Left ventricle myocardium inferior (tissue), 1 donor: ENCODE measurements at regions not wholly inside any gene's neighbourhood (a gene's known extent, or its start where the extent isn't known, plus 50 kb on each side); places are given as distances from the start of the nearest gene placed in this dataset.

Source experiments
- DNase-seq: peaks from one replicate; pipeline ENCODE4 v3.0.0-alpha.2; 2020
- H3K27ac ChIP-seq: fragments of 200-600 bp; replicated peaks from 2 replicates; pipeline ENCODE4 v1.8.0; 2021
- H3K27me3 ChIP-seq: fragments of 200-600 bp; 2 replicates; pipeline ENCODE4 v1.8.0; 2021; ENCODE audit warnings: low read depth
- H3K36me3 ChIP-seq: fragments of 200-600 bp; 2 replicates; pipeline ENCODE4 v1.8.0; 2021
- H3K4me1 ChIP-seq: fragments of 200-600 bp; 2 replicates; pipeline ENCODE4 v1.8.0; 2021
- H3K4me3 ChIP-seq: fragments of 200-600 bp; 2 replicates; pipeline ENCODE4 v1.8.0; 2021; ENCODE audit warnings: mild to moderate bottlenecking, moderate library complexity
- H3K9me3 ChIP-seq: fragments of 200-600 bp; replicated peaks from 2 replicates; pipeline ENCODE4 v1.8.0; 2021
- intact Hi-C: fragments of 100-400 bp; cut with micrococcal nuclease; formaldehyde crosslinking; loops from one replicate; pipeline ENCODE4 v1.11.0; 2022
- TF ChIP-seq, protein P1 (sequence below): fragments of 200-600 bp; IDR thresholded peaks from 2 replicates; pipeline ENCODE4 v1.8.0; 2021; ENCODE audit warnings: antibody characterized with exemption, mild to moderate bottlenecking, borderline replicate concordance
- donor health status: DM: no; HTN: yes; CAD: no; lungs with severe emphysema.

DNA sequence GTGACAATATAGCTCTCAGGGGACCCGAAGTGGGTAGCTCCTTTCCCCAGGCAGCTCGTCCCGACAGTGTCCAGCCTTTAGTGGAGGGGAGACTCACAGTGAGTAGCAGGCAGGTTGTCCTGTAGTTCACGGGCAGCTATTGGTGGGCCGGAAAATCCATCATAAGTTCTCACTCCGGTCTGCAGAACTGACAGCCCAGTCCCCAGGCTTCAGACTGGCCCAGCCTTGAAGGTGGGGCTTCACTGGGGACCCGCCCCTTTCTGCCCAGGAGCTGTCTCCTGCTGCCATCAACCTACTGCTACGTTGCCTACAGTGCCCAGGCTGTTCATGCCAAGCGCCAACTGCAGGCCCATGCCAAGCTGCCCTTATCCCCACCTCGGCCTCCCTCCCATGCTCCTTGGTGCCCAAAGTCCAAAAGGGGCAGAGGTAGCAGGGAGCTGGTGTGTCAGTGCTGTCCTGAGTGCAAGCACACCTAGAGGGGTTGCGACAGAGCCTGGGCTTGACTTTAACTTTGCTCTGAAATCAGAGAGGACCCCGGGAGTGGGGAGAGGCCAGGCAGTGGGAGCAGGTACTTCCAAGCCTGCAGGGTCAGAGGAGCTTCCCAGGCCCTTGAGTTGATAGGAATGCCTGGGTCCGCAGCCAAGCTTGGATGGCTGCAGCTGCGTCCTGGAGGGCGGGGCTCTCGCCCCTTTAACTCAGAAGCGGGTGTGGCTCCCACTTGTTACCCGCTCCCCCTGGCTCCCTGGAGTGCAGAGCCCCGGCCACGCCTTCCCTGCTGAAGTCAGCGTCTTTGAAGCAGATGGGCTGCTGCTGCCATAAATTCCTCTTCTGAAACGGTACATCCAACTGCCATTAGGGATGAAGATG, 1144.3 kb upstream of the NCAM2 start:
- intact Hi-C loops = no loop called here
- TF ChIP-seq, protein P1, sequence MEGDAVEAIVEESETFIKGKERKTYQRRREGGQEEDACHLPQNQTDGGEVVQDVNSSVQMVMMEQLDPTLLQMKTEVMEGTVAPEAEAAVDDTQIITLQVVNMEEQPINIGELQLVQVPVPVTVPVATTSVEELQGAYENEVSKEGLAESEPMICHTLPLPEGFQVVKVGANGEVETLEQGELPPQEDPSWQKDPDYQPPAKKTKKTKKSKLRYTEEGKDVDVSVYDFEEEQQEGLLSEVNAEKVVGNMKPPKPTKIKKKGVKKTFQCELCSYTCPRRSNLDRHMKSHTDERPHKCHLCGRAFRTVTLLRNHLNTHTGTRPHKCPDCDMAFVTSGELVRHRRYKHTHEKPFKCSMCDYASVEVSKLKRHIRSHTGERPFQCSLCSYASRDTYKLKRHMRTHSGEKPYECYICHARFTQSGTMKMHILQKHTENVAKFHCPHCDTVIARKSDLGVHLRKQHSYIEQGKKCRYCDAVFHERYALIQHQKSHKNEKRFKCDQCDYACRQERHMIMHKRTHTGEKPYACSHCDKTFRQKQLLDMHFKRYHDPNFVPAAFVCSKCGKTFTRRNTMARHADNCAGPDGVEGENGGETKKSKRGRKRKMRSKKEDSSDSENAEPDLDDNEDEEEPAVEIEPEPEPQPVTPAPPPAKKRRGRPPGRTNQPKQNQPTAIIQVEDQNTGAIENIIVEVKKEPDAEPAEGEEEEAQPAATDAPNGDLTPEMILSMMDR = no peak
- Histone ChIP-seq H3K36me3 (no peaks in the 10 kb centered on the region), H3K9me3 (no peaks in the 10 kb centered on the region), H3K27me3 (no peaks in the 10 kb centered on the region), H3K4me1 (no peaks in the 10 kb centered on the region), H3K27ac (no peak overlapping the region), H3K4me3 (no peak overlapping the region)
- DNase-seq = no peak

DNA sequence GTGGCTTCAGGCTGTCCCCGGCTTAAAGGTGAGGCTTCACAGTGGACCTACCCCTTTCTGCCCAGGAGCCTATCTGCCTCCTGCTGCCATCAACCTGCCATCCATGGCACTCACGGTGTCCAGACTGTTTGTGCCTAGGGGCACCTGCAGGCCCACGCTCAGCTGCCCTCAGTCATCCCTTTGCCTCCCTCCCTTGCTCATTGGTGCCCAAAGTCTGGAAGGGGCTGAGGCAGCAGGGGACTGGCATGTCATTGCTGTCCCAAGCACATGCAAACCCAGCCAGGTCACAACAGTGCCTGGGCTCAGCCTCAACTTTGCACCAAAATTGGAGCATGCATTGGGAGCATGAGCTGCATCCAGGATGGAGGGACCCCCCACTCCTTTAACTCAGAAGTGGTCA, 1142.7 kb upstream of the NCAM2 start:
- TF ChIP-seq, protein P1 = no peak
- Histone ChIP-seq H3K36me3 (no peaks in the 10 kb centered on the region), H3K27me3 (no peaks in the 10 kb centered on the region), H3K4me1 (no peaks in the 10 kb centered on the region), H3K27ac (no peak overlapping the region), H3K4me3 (no peak overlapping the region), H3K9me3 (no peaks in the 10 kb centered on the region)
- DNase-seq = no peak
- intact Hi-C loops = no loop called here

DNA sequence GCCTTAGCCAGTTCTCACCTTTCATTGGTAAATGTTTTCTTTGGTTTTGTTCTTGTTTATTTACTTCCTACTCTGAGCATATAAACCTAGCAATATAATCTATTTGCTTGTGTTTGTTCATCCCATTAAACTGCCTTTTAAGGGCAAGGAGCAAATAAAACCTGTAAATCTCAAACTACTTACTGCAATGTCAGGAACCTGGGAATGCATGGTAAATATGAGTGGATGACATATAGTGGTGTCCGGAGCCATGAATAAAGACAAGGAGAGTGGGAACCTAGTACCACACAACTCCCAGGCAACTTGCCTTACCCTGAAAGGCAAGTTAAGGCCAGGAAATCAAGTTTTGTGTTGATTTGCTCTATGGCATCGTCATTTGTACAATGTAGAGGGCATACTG, 1133.7 kb upstream of the NCAM2 start:
- Histone ChIP-seq H3K4me1 (no peaks in the 10 kb centered on the region), H3K27me3 (no peaks in the 10 kb centered on the region), H3K36me3 (no peaks in the 10 kb centered on the region), H3K4me3 (no peak overlapping the region), H3K27ac (no peak overlapping the region), H3K9me3 (no peaks in the 10 kb centered on the region)
- TF ChIP-seq, protein P1 = no peak
- intact Hi-C loops = no loop called here
- DNase-seq = no peak

DNA sequence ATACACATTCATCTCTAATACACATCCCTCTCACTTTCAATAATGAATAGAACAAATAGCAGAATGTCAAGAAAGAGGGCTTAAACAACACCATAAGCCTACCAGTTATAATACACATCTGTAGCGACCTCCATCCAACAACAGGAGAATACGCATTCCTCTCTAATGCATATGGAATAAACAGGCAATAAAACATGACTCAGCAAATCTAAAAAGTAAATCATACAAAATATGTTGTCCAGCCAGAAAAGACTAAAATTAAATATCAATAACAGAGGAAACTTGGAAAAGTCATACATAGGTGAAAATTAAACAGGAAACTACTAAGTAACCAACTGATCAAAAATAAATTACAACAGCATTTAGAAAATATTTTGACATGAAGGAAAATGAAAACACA, 1127.5 kb upstream of the NCAM2 start:
- Histone ChIP-seq H3K4me1 (no peaks in the 10 kb centered on the region), H3K4me3 (no peak overlapping the region), H3K27ac (no peak overlapping the region), H3K27me3 (no peaks in the 10 kb centered on the region), H3K9me3 (no peaks in the 10 kb centered on the region), H3K36me3 (no peaks in the 10 kb centered on the region)
- DNase-seq = no peak
- TF ChIP-seq, protein P1 = no peak
- intact Hi-C loops = no loop called here

DNA sequence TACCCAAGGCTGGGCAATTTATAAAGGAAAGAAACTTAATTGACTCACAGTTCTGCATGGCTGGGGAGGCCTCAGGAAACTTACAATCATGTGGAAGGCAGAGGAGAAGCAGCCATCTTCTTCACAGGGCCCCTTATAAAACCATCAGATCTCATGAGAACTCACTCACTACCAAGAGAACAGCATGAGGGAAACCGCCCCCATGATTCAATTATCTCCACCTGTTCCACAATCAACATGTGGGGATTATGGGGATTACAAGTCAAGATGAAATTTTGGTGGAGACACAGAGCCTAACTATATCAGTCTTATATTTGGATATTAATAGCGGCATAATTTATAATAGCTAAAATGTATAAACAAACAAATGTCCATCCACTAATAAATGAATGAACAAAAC, 1123.7 kb upstream of the NCAM2 start:
- H3K4me3 ChIP-seq = no peak overlapping the region
- TF ChIP-seq, protein P1 = no peak
- no peak overlapping the region for H3K27ac ChIP-seq
- no peaks in the 10 kb centered on the region for H3K27me3 ChIP-seq
- no peaks in the 10 kb centered on the region for H3K36me3 ChIP-seq
- intact Hi-C loops = no loop called here
- H3K4me1 ChIP-seq = no peaks in the 10 kb centered on the region
- no peak for DNase-seq
- H3K9me3 ChIP-seq = peaks cover 15% of the 10 kb centered on the region
